Activated naive CD4-positive, alpha-beta T cell treated with anti-CD3 and anti-CD28 coated beads, Interleukin-2, amount 10 ng/mL, durations not matched to agents 7 days and 5 days (primary cell): ENCODE measurements at regions not wholly inside any gene's neighbourhood (a gene's known extent, or its start where the extent isn't known, plus 50 kb on each side); places are given as distances from the start of the nearest gene placed in this dataset.
"Not testable (repeated sequence)": the region's sequence is repeated elsewhere in the genome, so short reads cannot be mapped to it uniquely, and the experiment has no call there.

Source experiments
- CTCF ChIA-PET: fragments of 350-600 bp; sonication (Branson Sonifier 250); formaldehyde crosslinking; loops from one replicate; lab custom pipeline; 2021; ENCODE audit warnings: antibody characterized with exemption; lab: Charles Lee
- DNase-seq: peaks from one replicate; pipeline ENCODE4 v3.0.0-alpha.2; 2020
- H3K27ac Mint-ChIP-seq: one replicate; pipeline ENCODE4 v1.8.0; 2021; ENCODE audit warnings: mild to moderate bottlenecking, moderate library complexity, mixed read lengths
- H3K27me3 Mint-ChIP-seq: one replicate; pipeline ENCODE4 v1.8.0; 2021; ENCODE audit warnings: mild to moderate bottlenecking, mixed read lengths
- H3K36me3 Mint-ChIP-seq: one replicate; pipeline ENCODE4 v1.8.0; 2021; ENCODE audit warnings: mixed read lengths
- H3K4me1 Mint-ChIP-seq: one replicate; pipeline ENCODE4 v1.8.0; 2021; ENCODE audit warnings: mixed read lengths
- H3K4me3 Mint-ChIP-seq: one replicate; pipeline ENCODE4 v1.8.0; 2021; ENCODE audit warnings: mild to moderate bottlenecking, moderate library complexity, mixed read lengths
- H3K9me3 Mint-ChIP-seq: one replicate; pipeline ENCODE4 v1.8.0; 2021; ENCODE audit warnings: mixed read lengths

GRCh38 chr7:57740126-57740525, 290.1 kb downstream of the ZNF716 start:
- H3K4me1 Mint-ChIP-seq, H3K27ac Mint-ChIP-seq, H3K27me3 Mint-ChIP-seq, CTCF ChIA-PET, DNase-seq, H3K9me3 Mint-ChIP-seq, H3K36me3 Mint-ChIP-seq, H3K4me3 Mint-ChIP-seq: not testable (repeated sequence)

GRCh38 chr7:57769131-57769530, 319.2 kb downstream of the ZNF716 start:
- Mint-ChIP-seq H3K27ac (no peak overlapping the region), H3K4me3 (no peak overlapping the region), H3K4me1 (no peaks in the 10 kb centered on the region), H3K9me3 (peaks cover 28% of the 10 kb centered on the region), H3K36me3 (peaks cover 3% of the 10 kb centered on the region), H3K27me3 (no peaks in the 10 kb centered on the region)
- CTCF ChIA-PET = no interaction called here
- DNase-seq = no peak

- Mint-ChIP-seq H3K4me1 (no peaks in the 10 kb centered on the region), H3K27ac (no peak overlapping the region), H3K9me3 (peaks cover 30% of the 10 kb centered on the region), H3K4me3 (no peak overlapping the region), H3K36me3 (peaks cover 4% of the 10 kb centered on the region), H3K27me3 (no peaks in the 10 kb centered on the region)
- CTCF ChIA-PET = no interaction called here
- no peak for DNase-seq
Observed at GRCh38 chr7:57769958-57770357, 320.0 kb downstream of the ZNF716 start.

- no peaks in the 10 kb centered on the region for H3K27me3 Mint-ChIP-seq
- H3K36me3 Mint-ChIP-seq = peaks cover 5% of the 10 kb centered on the region
- H3K4me1 Mint-ChIP-seq = no peaks in the 10 kb centered on the region
- H3K27ac Mint-ChIP-seq = no peak overlapping the region
- CTCF ChIA-PET = no interaction called here
- no peak overlapping the region for H3K4me3 Mint-ChIP-seq
- DNase-seq = no peak
- peaks cover 44% of the 10 kb centered on the region for H3K9me3 Mint-ChIP-seq
Observed at GRCh38 chr7:57772126-57772924, 322.3 kb downstream of the ZNF716 start.

- H3K36me3 Mint-ChIP-seq = peaks cover 3% of the 10 kb centered on the region
- H3K27me3 Mint-ChIP-seq = no peaks in the 10 kb centered on the region
- H3K4me3 Mint-ChIP-seq = no peak overlapping the region
- DNase-seq = no peak
- CTCF ChIA-PET = no interaction called here
- H3K9me3 Mint-ChIP-seq = peaks cover 47% of the 10 kb centered on the region
- no peak overlapping the region for H3K27ac Mint-ChIP-seq
- H3K4me1 Mint-ChIP-seq = no peaks in the 10 kb centered on the region
Observed at GRCh38 chr7:57774300-57774699, 324.3 kb downstream of the ZNF716 start.

GRCh38 chr7:57775396-57776088, 325.6 kb downstream of the ZNF716 start:
- Mint-ChIP-seq H3K27ac (no peak overlapping the region), H3K36me3 (peaks cover 2% of the 10 kb centered on the region), H3K27me3 (no peaks in the 10 kb centered on the region), H3K9me3 (peaks cover 51% of the 10 kb centered on the region), H3K4me1 (no peaks in the 10 kb centered on the region), H3K4me3 (no peak overlapping the region)
- DNase-seq = no peak
- CTCF ChIA-PET = no interaction called here

GRCh38 chr7:57776136-57776856, 326.3 kb downstream of the ZNF716 start:
- CTCF ChIA-PET, H3K4me3 Mint-ChIP-seq, H3K27me3 Mint-ChIP-seq, DNase-seq, H3K27ac Mint-ChIP-seq, H3K36me3 Mint-ChIP-seq, H3K4me1 Mint-ChIP-seq: not testable (repeated sequence)
- H3K9me3 Mint-ChIP-seq = peaks cover 45% of the 10 kb centered on the region

- Mint-ChIP-seq H3K4me3 (no peak overlapping the region), H3K27ac (no peak overlapping the region), H3K9me3 (peaks cover 19% of the 10 kb centered on the region), H3K4me1 (no peaks in the 10 kb centered on the region), H3K36me3 (no peaks in the 10 kb centered on the region), H3K27me3 (no peaks in the 10 kb centered on the region)
- CTCF ChIA-PET = no interaction called here
- no peak for DNase-seq
Observed at GRCh38 chr7:57789130-57789529, 339.2 kb downstream of the ZNF716 start.

- CTCF ChIA-PET = no interaction called here
- Mint-ChIP-seq H3K27me3 (no peaks in the 10 kb centered on the region), H3K4me3 (no peak overlapping the region), H3K27ac (no peak overlapping the region), H3K36me3 (peaks cover 1% of the 10 kb centered on the region), H3K9me3 (peaks cover 39% of the 10 kb centered on the region), H3K4me1 (no peaks in the 10 kb centered on the region)
- DNase-seq = no peak
Observed at GRCh38 chr7:57819491-57819981, 369.6 kb downstream of the ZNF716 start.

- H3K4me1 Mint-ChIP-seq = no peaks in the 10 kb centered on the region
- CTCF ChIA-PET = no interaction called here
Observed at GRCh38 chr7:57820477-57820876, 370.5 kb downstream of the ZNF716 start.

GRCh38 chr7:57821438-57822382, 371.7 kb downstream of the ZNF716 start:
- Mint-ChIP-seq H3K9me3 (peaks cover 43% of the 10 kb centered on the region), H3K4me1 (no peaks in the 10 kb centered on the region), H3K36me3 (peaks cover 1% of the 10 kb centered on the region), H3K27ac (no peak overlapping the region), H3K4me3 (no peak overlapping the region), H3K27me3 (no peaks in the 10 kb centered on the region)
- CTCF ChIA-PET = no interaction called here
- DNase-seq = no peak

More at GRCh38 chr7:57820477-57820876, 370.5 kb downstream of the ZNF716 start:
- DNase-seq = no peak
- Mint-ChIP-seq H3K27ac (no peak overlapping the region), H3K36me3 (peaks cover 1% of the 10 kb centered on the region), H3K27me3 (no peaks in the 10 kb centered on the region), H3K9me3 (peaks cover 43% of the 10 kb centered on the region), H3K4me3 (no peak overlapping the region)

- CTCF ChIA-PET, DNase-seq, H3K27ac Mint-ChIP-seq, H3K4me1 Mint-ChIP-seq, H3K27me3 Mint-ChIP-seq, H3K4me3 Mint-ChIP-seq, H3K36me3 Mint-ChIP-seq: not testable (repeated sequence)
- peaks cover 18% of the 10 kb centered on the region for H3K9me3 Mint-ChIP-seq
Observed at GRCh38 chr7:57826548-57826947, 376.6 kb downstream of the ZNF716 start.

- H3K27me3 Mint-ChIP-seq, H3K4me3 Mint-ChIP-seq, DNase-seq, CTCF ChIA-PET, H3K27ac Mint-ChIP-seq, H3K36me3 Mint-ChIP-seq, H3K4me1 Mint-ChIP-seq, H3K9me3 Mint-ChIP-seq: not testable (repeated sequence)
Observed at GRCh38 chr7:57835161-57835560, 385.2 kb downstream of the ZNF716 start.

- H3K36me3 Mint-ChIP-seq, H3K4me3 Mint-ChIP-seq, CTCF ChIA-PET, H3K27me3 Mint-ChIP-seq, H3K9me3 Mint-ChIP-seq, H3K4me1 Mint-ChIP-seq, DNase-seq, H3K27ac Mint-ChIP-seq: not testable (repeated sequence)
Observed at GRCh38 chr7:57839152-57839551, 389.2 kb downstream of the ZNF716 start.
